ACHN (cell line): ENCODE measurements at regions not wholly inside any gene's neighbourhood (a gene's known extent, or its start where the extent isn't known, plus 50 kb on each side); places are given as distances from the start of the nearest gene placed in this dataset.

Source experiments
- DNase-seq: peaks from one replicate; pipeline ENCODE4 v3.0.0-alpha.2; 2015
- in situ Hi-C: cut with HindIII; loops from 2 replicates; pipeline ENCODE4 v1.10.0; 2017; ENCODE audit warnings: low sequenced_read_pairs, low pct_ligation_motif_present, low pct_unique_long_range_greater_than_20kb

DNA sequence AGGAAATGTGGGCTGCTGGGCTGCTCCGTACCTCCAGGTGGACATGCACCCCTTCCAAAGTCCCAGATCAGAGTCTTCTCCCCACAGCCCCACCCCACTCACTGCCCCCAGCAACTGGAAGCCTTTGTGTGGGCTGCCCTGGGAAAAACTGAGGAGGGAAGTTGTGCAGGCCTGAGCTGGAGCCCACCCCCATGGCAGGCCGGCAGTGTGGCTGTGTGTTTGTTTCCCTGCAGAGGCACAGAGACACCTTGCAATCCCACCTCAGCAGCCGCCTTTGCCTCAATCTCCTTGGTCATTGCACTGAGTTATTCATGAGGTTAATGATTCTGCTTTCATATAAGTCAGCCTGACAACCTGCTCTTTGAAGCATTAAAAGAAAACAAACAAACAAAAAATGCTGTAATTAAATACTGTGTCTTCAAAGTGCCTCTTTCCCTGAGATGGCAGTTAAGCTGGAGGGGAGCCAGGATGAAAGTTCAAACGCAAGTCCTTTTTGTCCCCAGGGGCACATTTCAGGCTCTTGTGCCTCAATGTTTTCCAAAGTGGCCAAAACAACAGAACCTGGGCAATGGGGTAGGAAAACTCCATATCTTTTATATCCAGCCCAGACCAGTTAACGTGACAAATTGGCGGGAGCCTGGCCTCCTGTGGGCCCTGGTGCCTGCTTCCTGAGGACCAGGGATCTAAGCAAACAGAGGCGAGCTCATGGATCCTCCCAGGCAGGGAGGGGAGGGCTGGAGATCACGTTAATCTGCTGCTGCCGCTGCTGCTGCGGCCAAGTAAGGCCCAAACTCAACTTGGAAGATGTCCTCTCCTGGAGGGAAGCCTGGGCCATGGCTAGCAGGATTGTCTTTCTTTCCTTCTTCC, 51.9 kb upstream of the TSPAN11 start:
- DNase-seq = no peak
- in situ Hi-C loops = no loop called here

DNA sequence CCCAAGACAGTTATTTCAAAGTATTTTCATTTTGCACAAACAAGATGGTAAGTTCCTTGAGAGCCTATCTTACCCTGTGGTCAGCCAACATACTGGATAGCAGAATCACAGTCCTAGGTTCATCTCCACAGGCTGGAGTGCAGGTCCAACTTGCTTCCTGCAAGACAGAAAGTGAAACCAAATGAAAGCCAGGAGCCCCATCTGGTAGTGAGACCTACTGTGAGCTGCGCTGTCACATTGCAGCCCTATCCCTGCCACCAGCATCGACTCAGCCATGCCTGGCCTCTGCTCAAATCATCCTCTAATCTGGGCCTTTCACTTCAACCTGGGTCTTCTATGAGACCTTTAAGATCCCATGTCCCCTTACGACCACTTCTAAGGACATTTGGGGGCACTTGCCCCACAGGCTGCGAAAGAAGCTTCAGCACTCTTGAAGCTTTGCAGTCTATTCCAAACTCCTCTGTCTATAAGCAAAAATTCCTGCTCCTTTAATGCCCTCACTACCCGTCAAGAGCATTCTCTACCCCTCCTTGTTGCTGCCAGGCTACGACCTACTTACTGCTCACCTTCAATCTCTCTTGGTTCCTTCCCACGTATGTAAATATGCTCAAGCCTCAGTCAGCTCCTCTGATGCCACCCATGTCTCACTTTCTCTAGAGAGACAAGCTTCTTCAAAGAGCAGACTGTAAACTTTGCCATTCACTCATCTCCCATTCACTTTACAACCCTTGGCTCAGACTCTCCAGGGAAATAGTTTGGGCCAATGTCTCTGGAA, 55.9 kb upstream of the TSPAN11 start:
- DNase-seq = no peak
- in situ Hi-C loops = no loop called here

DNA sequence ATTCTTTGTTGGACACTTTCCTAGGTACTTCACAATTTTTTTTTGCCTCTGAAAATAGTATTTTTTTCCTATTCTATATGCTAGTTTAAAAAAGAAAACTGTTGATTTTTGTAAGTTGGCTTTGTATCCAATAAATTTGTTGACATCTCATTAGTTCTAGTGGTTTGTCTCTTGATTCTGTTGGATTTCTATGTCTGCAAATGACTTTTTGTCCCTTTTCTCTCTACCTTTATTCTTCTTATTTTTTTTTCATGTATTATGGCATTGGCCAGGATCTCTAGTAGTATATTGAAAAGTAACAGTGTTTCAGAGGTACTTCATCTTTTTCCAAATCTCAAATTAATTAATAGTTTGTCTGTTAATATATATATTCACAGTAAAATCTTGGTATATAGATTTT, 59.1 kb upstream of the TSPAN11 start:
- no peak for DNase-seq
- in situ Hi-C loops = no loop called here

DNA sequence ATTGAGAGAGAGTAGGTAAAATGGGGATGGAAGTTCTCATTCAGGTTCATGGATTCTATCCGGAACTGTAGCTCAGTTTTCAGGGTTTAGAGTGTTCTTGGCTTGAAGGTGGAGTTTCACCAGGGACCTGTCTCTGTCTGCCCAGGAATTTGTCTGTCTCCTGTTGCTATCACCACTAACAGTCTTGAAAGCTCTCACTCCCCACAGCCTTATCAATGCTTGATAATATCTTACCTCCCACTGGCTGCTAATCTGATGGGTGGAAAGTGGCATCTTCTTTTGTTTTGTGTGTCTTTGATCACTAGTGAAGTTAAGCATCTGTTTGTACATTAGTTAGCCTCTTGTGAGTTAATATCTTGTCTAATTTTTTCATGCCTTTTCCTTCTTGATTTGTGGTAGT, 60.3 kb upstream of the TSPAN11 start:
- no peak for DNase-seq
- in situ Hi-C loops = no loop called here

DNA sequence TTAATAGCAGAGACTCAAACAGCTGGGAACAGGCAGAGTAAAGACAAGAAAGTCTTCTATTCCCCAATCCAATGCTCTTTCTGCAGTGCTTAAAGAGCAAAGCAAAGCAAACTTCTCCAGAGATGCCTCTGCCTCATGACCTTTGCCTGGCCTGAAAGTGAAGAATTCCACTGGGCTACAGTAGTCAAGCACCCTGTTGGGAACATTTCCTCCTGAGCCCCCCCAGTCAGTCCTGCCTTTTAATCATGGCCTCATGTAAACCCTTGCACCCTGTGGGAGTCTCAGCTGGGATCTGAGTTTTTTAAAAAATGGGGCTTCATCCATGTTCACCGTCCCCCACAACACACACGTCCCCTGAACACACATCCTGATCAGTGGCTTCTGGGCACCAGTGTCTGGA, 62.7 kb upstream of the TSPAN11 start:
- no peak for DNase-seq
- in situ Hi-C loops = no loop called here

DNA sequence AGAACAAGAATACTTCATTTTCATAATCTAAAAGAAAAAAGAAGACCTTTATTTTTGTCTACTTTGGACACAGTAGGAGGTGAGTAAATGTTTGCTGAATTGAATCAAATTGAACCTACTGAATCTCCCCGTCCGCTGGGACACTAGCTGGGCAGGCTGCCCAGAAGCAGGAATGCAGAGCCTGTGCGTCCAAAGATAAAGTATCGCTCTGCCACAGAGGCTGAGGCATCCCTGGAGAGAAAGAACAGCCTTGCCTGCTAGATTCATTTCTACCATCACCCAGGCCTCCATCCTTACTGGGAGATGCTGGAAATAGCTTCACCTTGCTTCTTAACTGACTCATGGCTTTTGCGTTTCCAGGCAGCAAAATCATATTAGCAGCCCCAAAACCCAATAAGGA, 64.1 kb upstream of the TSPAN11 start:
- in situ Hi-C loops = no loop called here
- no peak for DNase-seq

DNA sequence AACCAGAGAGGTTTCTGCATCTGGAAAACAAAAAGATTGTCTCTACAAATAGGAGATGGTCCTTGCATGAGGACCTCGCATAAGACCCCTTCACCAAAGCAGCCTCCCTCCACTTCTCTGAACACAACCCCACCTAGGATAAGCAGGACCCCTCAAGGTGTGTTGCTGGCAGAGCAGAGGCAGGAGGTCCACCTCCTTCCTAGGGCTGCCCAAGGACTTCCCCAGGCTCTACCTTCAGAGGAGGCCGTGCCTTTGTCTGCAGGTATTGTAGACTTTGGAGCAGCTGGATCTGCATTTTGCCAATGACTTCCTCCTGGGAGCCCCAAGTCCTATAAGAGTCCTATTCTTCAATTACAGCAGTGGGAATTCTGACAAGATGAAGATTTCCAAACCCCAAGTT, 67.3 kb upstream of the TSPAN11 start:
- in situ Hi-C loops = no loop called here
- DNase-seq = no peak

DNA sequence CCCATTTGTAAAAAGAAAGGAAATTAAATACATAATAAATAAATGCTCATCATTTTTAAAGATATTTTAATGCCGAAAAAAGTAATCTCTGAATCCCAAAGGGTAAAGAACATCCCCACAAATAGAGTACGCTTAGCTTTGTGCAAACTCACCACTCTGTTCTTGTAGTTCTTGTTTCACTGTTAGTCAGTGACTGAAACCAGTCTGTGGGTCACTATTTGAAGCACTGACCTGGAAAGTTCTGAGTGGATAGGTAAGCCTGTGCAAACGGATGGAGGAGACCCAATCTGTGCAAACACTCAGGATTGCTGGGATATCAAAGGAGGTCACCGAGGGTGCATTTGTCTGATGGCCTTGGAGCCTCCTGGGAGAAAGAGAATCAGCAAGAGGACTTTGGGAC, 68.1 kb upstream of the TSPAN11 start:
- in situ Hi-C loops = no loop called here
- no peak for DNase-seq

DNA sequence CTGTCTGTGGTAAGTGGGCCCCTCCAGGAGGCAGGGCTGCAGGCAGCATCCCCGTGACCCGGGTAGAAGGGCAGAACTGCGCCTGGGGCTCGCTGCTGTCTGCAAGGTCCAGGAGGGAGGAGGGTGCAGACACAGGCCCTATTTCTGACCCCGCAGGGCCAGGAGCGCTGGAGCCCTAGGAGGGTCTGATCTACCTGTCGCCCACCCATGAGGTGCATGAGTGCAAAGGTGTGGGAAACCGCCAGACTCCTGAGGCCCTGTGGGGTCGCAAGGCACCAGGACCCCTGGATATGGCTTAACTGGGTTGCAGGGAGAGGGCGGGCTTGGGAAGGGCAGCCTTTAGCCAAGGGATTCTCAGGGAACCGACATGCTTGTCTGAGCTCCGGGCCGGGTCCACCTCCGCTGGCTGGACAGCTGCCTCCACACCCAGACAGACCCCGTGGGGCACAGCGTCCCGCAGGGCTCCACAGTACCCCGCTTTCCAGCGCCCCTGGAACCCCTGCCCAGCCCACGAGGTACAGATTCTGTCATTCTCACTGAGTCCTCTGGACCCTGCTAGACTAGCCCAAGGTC, 72.9 kb upstream of the TSPAN11 start:
- in situ Hi-C loops = no loop called here
- no peak for DNase-seq

DNA sequence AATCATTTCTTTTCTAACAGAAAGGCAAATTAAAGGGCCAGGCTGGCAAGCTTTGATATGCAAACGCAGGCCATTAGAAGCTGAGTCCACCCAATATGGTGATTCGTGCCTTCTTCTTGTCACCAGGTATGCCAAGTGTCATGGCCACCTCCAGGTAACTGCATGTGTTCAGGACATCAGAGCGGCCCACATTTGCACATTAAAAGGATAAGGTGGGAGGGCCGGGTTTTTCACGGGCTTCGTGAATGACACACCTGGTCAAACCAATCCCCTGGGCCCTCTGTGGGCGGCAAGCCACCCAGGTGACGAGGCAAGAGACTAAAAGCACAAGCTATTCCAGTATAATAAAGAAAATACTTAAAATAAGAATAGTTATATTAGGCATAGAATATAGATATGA, 75.9 kb upstream of the TSPAN11 start:
- in situ Hi-C loops = no loop called here

DNA sequence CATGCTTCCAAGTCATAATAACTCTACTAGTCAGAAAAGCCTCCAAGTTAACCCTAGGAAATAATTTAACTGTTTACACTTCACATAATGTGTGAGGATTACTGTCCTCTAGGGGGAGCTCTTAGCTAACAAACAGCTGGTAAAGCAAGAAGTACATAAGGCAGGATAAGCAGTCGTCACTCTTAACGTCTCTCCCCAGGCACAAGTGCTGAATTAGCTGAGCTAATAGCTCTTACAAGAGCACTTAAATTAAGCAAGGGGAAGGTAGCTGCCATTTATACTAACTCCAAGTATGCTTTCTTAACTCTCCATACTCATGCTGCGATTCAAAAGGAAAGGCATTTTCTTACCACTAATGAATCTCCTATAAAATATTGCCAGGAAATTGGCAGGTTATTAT, 79.3 kb upstream of the TSPAN11 start:
- DNase-seq = peak; percentile 83
- in situ Hi-C loops = no loop called here

More for the DNA sequence above, 75.9 kb upstream of the TSPAN11 start:
- no peak for DNase-seq

DNA sequence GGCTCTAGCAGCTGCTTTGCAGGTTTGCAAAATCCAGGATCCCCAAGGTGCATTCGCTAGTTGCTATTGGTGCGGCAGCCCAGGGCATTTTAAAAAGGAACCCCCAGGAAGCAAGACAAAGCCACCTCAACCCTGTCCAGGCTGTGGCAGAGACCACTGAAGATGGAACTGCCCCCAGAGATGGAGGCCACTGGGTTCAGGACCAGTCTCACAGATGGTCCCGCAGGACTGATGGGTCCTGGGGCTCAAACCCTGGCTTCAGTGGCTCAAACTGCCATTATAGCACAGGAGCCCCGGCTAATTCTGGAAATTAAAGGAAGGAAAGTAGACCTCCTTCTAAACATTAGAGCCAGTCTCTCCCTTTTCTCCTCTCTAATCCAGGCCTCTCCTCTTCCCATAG, 79.8 kb upstream of the TSPAN11 start:
- no peak for DNase-seq
- in situ Hi-C loops = no loop called here

DNA sequence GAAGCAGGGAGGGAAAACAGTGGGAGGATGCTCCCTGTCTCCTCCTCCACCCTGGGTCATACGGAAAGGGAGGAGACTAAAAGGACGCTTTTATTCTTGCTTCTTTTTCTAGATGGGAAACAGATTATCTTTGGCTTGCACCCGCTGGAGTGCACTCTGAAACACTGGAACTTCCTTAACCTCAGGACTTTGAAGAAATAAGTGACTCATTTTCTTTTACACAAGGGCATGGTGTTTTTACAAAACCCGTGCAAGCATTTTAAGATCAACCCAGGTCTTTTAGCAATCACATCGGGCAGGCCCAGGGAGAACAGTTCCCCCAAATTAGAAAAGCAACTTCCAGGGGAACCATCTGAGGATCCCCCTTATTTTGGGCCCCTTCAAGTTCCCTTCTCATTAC, 80.9 kb upstream of the TSPAN11 start:
- DNase-seq = no peak
- in situ Hi-C loops = no loop called here

DNA sequence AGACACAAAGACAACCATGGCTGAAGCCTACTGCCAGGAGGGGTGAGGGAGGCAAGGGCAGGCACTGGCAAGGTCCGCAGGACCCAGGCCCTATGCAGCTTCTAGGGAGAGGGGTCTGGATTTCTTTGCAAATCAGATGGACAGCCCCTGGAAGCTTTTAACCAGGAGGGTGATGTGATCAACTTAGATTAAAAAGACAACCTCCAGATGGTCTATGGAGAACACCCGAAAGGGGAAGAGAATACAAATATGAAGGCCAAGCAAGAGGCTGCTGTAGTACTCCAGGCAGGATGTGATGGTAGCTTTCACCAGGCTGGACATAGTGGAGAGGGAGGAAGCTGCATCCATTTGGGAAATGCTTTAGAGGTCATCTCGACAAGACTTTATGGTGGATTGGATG, 83.3 kb upstream of the TSPAN11 start:
- in situ Hi-C loops = no loop called here
- no peak for DNase-seq

DNA sequence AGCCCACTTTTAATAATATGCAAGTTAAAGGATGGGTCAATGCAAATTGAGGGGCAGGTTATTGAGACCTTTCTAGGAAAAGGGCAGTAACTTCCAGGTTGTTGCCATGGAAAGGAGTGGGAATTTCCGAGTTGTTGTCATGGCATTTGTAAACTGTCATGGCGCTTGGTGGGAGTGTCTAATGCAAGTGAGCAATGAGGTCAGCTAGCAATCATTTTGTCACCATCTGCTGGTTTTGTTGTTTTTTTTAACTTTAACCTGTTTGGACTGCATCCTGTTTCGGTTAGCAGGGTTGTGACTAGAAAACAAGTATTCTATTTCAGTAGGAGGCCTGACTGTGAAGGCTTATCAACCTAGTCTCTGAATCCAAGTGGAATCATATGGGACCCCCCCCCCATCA, 85.8 kb upstream of the TSPAN11 start:
- in situ Hi-C loops = no loop called here
- no peak for DNase-seq

DNA sequence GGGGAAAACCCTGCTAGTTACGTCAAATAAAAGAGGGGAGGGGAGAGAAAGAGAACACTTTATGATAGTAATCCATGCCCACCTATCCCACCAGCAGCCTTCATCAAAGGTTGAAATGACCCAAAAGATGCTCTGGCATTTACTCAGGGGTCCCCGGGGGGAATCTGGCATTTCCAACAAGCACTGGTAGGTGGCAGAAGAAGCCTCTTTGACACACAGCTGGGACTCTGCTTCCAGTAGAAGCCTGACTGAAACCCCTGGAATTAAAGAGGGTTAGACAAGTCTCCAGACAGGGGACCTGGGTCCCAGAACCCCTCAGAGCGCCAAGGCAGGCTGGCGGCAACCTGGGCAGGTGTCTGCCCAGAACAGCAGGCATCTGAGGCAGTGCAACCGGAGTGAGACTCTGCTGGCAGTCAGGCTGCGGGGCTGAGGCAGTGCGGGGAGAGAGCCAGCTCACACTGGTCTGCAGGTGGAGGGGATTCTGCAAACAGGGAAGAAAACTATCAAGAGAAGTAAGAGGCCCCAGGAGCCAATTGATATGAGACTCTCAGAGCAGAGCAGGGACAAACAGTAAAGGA, 85.0 kb upstream of the CAPRIN2 start:
- DNase-seq = no peak
- in situ Hi-C loops = no loop called here

DNA sequence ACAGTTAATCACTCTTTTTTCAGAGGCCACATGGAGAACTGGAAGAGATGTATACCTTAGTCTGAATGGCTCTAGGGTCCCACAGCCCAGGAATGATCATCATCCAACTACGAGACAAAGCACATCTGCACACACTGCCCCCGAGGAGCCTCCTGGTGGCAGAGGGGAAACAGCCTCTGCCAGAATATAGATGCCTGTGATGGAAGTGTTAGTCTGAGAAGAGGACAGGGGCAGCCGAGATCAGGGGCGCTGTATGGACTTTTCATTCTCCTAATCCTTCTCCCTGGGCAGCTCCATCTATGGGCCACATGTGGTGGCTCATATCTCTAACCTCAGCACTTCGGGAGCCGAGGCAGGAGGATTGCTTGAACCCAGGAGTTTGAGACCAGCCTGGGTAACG, 82.8 kb upstream of the CAPRIN2 start:
- DNase-seq = no peak
- in situ Hi-C loops = no loop called here

DNA sequence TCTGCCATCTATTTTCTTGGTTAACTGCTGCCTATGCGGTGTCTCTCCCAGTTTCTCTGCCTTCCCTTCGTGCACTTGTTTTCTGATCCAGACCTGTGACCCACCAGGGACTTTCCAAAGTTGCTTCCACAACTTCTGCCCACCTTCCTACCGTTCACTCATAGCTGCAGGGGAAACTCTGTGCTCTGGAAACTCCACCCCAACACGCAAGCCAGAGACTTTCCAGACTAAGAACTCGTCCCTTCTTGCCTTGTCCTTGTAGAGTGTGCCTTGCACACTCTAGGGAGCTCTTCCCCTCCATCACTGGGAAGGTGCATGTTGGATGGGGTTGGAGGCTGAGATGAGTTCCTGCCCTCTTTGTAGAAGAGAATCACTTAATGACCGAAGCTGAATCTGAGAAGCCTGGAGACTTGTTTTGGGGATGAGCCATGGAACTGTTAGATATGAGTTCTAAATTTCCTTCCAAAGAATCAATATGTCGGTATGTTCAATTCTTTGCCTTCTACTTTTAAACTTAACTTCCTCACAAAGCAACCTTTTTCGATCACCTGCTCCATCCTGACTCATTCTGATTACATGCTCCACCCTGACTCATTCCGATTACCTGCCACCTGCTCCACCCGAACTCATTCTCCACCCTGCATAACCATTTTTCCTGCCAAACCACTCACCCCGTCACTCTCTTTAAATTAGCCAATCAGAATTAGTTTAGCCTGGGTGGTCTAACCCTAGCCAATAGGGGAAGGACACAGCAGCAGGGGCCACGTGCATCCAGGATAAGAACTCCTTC, 82.1 kb upstream of the CAPRIN2 start:
- in situ Hi-C loops = no loop called here
- DNase-seq = no peak

DNA sequence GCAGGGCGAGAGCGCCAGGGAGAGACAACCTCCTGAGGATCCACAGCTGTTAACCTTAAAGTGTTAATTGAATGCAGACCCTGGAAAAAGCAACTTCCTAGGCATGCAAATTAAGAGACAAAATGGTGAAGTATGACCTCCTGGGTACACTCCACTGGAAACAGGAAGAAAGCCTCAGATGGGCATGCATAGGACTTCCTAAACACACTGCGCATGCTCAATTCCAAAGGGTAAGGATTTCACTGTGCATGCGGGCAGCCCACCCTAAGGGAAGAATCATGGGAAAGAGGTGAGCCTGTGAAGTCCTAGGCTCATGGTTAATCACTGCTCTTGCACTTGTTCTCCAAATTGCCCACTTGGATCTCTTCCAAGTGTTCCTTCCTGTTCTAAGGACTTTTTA, 80.5 kb upstream of the CAPRIN2 start:
- DNase-seq = no peak
- in situ Hi-C loops = no loop called here
